Left lung (tissue), 4 donors: ENCODE measurements at regions not wholly inside any gene's neighbourhood (a gene's known extent, or its start where the extent isn't known, plus 50 kb on each side); places are given as distances from the start of the nearest gene placed in this dataset.

Source experiments
- ATAC-seq: fragments of 200-7000 bp; cut with Tn5 transposase; one replicate; pipeline ENCODE4 v1.9.1; 2020; ENCODE audit warnings: moderate library complexity
- DNase-seq, 4 donors: peaks; one replicate each; pipeline ENCODE4 v3.0.0-alpha.2; 2013 to 2020
- H3K27ac ChIP-seq, 2 donors: fragments of 200-600 bp; sonication (generic) in 1 of 2; one replicate each; pipeline versions ENCODE4 v1.5.0 to v1.8.0; 2020 to 2021
- H3K27me3 ChIP-seq, 2 donors: fragments of 200-600 bp; sonication (generic) in 1 of 2; one replicate each; pipeline versions ENCODE4 v1.5.0 to v1.8.0; 2020 to 2021
- H3K36me3 ChIP-seq, 2 donors: fragments of 200-600 bp; sonication (generic) in 1 of 2; one replicate each; pipeline versions ENCODE4 v1.5.0 to v1.8.0; 2020 to 2021
- H3K4me1 ChIP-seq, 2 donors: fragments of 200-600 bp; one replicate each; pipeline ENCODE4 v1.8.0; 2021
- H3K4me3 ChIP-seq, 2 donors: fragments of 200-600 bp; sonication (generic) in 1 of 2; one replicate each; pipeline versions ENCODE4 v1.5.0 to v1.8.0; 2020 to 2021; ENCODE audit warnings: mild to moderate bottlenecking in 1 of 2
- H3K9me3 ChIP-seq, 2 donors: fragments of 200-600 bp; sonication (generic) in 1 of 2; one replicate each; pipeline versions ENCODE4 v1.5.0 to v1.8.0; 2020 to 2021
- CTCF ChIP-seq, 2 donors: fragments of 200-600 bp; sonication (generic) in 1 of 2; IDR thresholded peaks; one replicate each; pipeline versions ENCODE4 v1.5.0 to v1.8.0; 2021; ENCODE audit warnings: antibody characterized with exemption in 2 of 2
- intact Hi-C, 2 donors: fragments of 100-400 bp; cut with DNase I; formaldehyde crosslinking; loops; one replicate each; pipeline versions ENCODE4 v1.11.2 to v1.14.2; 2022
- donor health status: DM: no; HTN: yes; CAD: no.
- donor health status: DM: no; HTN: no; CAD: no.

GRCh38 chr4:18441203-18441590 lies 419.6 kb upstream of the LCORL start:
- DNase-seq (no peak), ATAC-seq (no peak)
- H3K4me3 ChIP-seq = no peak overlapping the region
- no peaks in the 10 kb centered on the region for H3K4me1 ChIP-seq
- no peak for TF ChIP-seq CTCF (IDR thresholded peaks at IDR 0.05)
- intact Hi-C loops = no loop called here
- no peaks in the 10 kb centered on the region for H3K36me3 ChIP-seq
- H3K9me3 ChIP-seq = peaks cover 0 to 7% of the 10 kb centered on the region in 2 donors
- H3K27ac ChIP-seq = no peak overlapping the region
- H3K27me3 ChIP-seq = no peaks in the 10 kb centered on the region

- peaks cover 0 to 7% of the 10 kb centered on the region in 2 donors for H3K9me3 ChIP-seq
- intact Hi-C loops = no loop called here
- no peaks in the 10 kb centered on the region for H3K36me3 ChIP-seq
- no peak overlapping the region for H3K4me3 ChIP-seq
- no peak for DNase-seq
- no peak for TF ChIP-seq CTCF (IDR thresholded peaks at IDR 0.05)
- H3K4me1 ChIP-seq = no peaks in the 10 kb centered on the region
- ATAC-seq = no peak
- no peaks in the 10 kb centered on the region for H3K27me3 ChIP-seq
- H3K27ac ChIP-seq = no peak overlapping the region
These were observed 419.1 kb upstream of the LCORL start for GRCh38 chr4:18440527-18441202.

- no peak for DNase-seq
These were observed 417.8 kb upstream of the LCORL start for GRCh38 chr4:18439311-18439710.

GRCh38 chr4:18435781-18436180 lies 414.2 kb upstream of the LCORL start:
- H3K4me1 ChIP-seq = no peaks in the 10 kb centered on the region
- H3K4me3 ChIP-seq = no peak overlapping the region
- H3K27ac ChIP-seq = no peak overlapping the region
- no peaks in the 10 kb centered on the region for H3K9me3 ChIP-seq
- DNase-seq = no peak
- no peak for ATAC-seq
- H3K27me3 ChIP-seq = no peaks in the 10 kb centered on the region
- no peaks in the 10 kb centered on the region for H3K36me3 ChIP-seq
- intact Hi-C loops = no loop called here
- no peak for TF ChIP-seq CTCF (IDR thresholded peaks at IDR 0.05)

More at GRCh38 chr4:18439311-18439710, 417.8 kb upstream of the LCORL start:
- Histone ChIP-seq H3K27ac (no peak overlapping the region), H3K27me3 (no peaks in the 10 kb centered on the region), H3K9me3 (no peaks in the 10 kb centered on the region), H3K4me1 (no peaks in the 10 kb centered on the region), H3K36me3 (no peaks in the 10 kb centered on the region), H3K4me3 (no peak overlapping the region)
- no peak for TF ChIP-seq CTCF (IDR thresholded peaks at IDR 0.05)
- no peak for ATAC-seq
- intact Hi-C loops = no loop called here

GRCh38 chr4:18422685-18423084 lies 401.1 kb upstream of the LCORL start:
- TF ChIP-seq CTCF (IDR thresholded peaks at IDR 0.05) = no peak
- no peaks in the 10 kb centered on the region for H3K27me3 ChIP-seq
- intact Hi-C loops = no loop called here
- H3K27ac ChIP-seq = no peak overlapping the region
- no peak for DNase-seq
- H3K36me3 ChIP-seq = no peaks in the 10 kb centered on the region
- no peak overlapping the region for H3K4me3 ChIP-seq
- ATAC-seq = no peak
- no peaks in the 10 kb centered on the region for H3K9me3 ChIP-seq
- no peaks in the 10 kb centered on the region for H3K4me1 ChIP-seq
